HepG2 (cell line): ENCODE measurements at regions not wholly inside any gene's neighbourhood (a gene's known extent, or its start where the extent isn't known, plus 50 kb on each side); places are given as distances from the start of the nearest gene placed in this dataset.

Experiments used
- EZH2 ChIP-seq: conservative IDR thresholded peaks from 2 replicates; pipeline ENCODE4 v1.6.1; 2012; ENCODE audit warnings: mild to moderate bottlenecking, low read depth, low read length, moderate library complexity
- HOMEZ ChIP-seq: IDR thresholded peaks from 2 replicates; pipeline ENCODE4 v1.6.1; 2016; ENCODE audit warnings: low read depth
- HOXA3 ChIP-seq: sonication (generic); formaldehyde crosslinking; IDR thresholded peaks from 2 replicates; pipeline ENCODE4 v1.5.0; 2020; ENCODE audit warnings: missing genetic modification reagents
- MEIS2 ChIP-seq: sonication (generic); formaldehyde crosslinking; IDR thresholded peaks from 2 replicates; pipeline ENCODE4 v1.9.0; 2021; ENCODE audit warnings: mild to moderate bottlenecking, missing genetic modification reagents
- MTF2 ChIP-seq: sonication (generic); formaldehyde crosslinking; IDR thresholded peaks from 2 replicates; pipeline ENCODE4 v1.5.0; 2020; ENCODE audit warnings: missing genetic modification reagents, borderline replicate concordance
- NR2C2 ChIP-seq: sonication (generic); formaldehyde crosslinking; IDR thresholded peaks from 2 replicates; pipeline ENCODE4 v1.4.0; 2020; ENCODE audit warnings: missing genetic modification reagents, mild to moderate bottlenecking, moderate library complexity, borderline replicate concordance
- PHF5A ChIP-seq: IDR thresholded peaks from one replicate; pipeline ENCODE4 v1.6.1; 2018; ENCODE audit warnings: low read depth, missing genetic modification reagents; ENCODE audit not compliant: unreplicated experiment
- POLR2A ChIP-seq, 2 experiments: IDR thresholded peaks; 2 replicates each; pipeline ENCODE4 v1.6.1; 2011; ENCODE audit warnings: low read depth in 2 of 2, low read length in 2 of 2, mild to moderate bottlenecking in 1 of 2, moderate library complexity in 1 of 2; ENCODE audit not compliant: insufficient read depth in 1 of 2
- RAD51 ChIP-seq: fragments of 450-650 bp; IDR thresholded peaks from 2 replicates; pipeline ENCODE4 v1.6.1; 2016; ENCODE audit warnings: borderline replicate concordance
- SRF ChIP-seq: IDR thresholded peaks from 2 replicates; pipeline ENCODE4 v1.6.1; 2011; ENCODE audit warnings: mild to moderate bottlenecking, low read depth, low read length, moderate library complexity
- TCF12 ChIP-seq, 2 experiments: fragments of 450-650 bp in 1 of 2; sonication (generic) in 1 of 2; formaldehyde crosslinking in 1 of 2; IDR thresholded peaks; 2 replicates each; pipeline versions ENCODE4 v1.6.1 to v1.8.0; 2017 to 2022; ENCODE audit warnings: antibody characterized with exemption in 1 of 2, mild to moderate bottlenecking in 1 of 2, missing genetic modification reagents in 1 of 2, moderate library complexity in 1 of 2
- YEATS4 ChIP-seq: sonication (generic); formaldehyde crosslinking; IDR thresholded peaks from 2 replicates; pipeline ENCODE4 v1.4.0; 2020; ENCODE audit warnings: missing genetic modification reagents, borderline replicate concordance
- TF ChIP-seq, protein P1 (sequence below): sonication (generic); formaldehyde crosslinking; IDR thresholded peaks from 2 replicates; pipeline ENCODE4 v1.5.0; 2020; ENCODE audit warnings: mild to moderate bottlenecking, missing genetic modification reagents, moderate library complexity
- TF ChIP-seq, protein P2 (sequence below), 2 experiments: sonication (generic) in 1 of 2; formaldehyde crosslinking in 1 of 2; IDR thresholded peaks; 2 replicates each; pipeline versions ENCODE4 v1.5.1 to v1.6.1; 2011 to 2020; ENCODE audit warnings: borderline replicate concordance in 1 of 2, low read depth in 1 of 2, low read length in 1 of 2, mild to moderate bottlenecking in 1 of 2, missing genetic modification reagents in 1 of 2, moderate library complexity in 1 of 2

GRCh38 chr3:88863196-88863595, 244.2 kb upstream of the EPHA3 start:
- TF ChIP-seq EZH2 = no peak
- TF ChIP-seq TCF12 (IDR thresholded peaks at IDR 0.05) = no peak
- no peak for TF ChIP-seq TCF12 (CRISPR knock-in tag; IDR thresholded peaks at IDR 0.05)
- TF ChIP-seq, protein P1, sequence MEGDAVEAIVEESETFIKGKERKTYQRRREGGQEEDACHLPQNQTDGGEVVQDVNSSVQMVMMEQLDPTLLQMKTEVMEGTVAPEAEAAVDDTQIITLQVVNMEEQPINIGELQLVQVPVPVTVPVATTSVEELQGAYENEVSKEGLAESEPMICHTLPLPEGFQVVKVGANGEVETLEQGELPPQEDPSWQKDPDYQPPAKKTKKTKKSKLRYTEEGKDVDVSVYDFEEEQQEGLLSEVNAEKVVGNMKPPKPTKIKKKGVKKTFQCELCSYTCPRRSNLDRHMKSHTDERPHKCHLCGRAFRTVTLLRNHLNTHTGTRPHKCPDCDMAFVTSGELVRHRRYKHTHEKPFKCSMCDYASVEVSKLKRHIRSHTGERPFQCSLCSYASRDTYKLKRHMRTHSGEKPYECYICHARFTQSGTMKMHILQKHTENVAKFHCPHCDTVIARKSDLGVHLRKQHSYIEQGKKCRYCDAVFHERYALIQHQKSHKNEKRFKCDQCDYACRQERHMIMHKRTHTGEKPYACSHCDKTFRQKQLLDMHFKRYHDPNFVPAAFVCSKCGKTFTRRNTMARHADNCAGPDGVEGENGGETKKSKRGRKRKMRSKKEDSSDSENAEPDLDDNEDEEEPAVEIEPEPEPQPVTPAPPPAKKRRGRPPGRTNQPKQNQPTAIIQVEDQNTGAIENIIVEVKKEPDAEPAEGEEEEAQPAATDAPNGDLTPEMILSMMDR (CRISPR knock-in tag) = no peak
- no peak for TF ChIP-seq NR2C2 (CRISPR knock-in tag)
- TF ChIP-seq MEIS2 (CRISPR knock-in tag) = no peak
- TF ChIP-seq HOMEZ = no peak
- no peak for TF ChIP-seq SRF
- no peak for TF ChIP-seq YEATS4 (CRISPR knock-in tag)
- no peak for TF ChIP-seq MTF2 (CRISPR knock-in tag)
- no peak for TF ChIP-seq RAD51
- no peak for TF ChIP-seq POLR2A (IDR thresholded peaks at IDR 0.05; ENCODE audit: insufficient read depth in 1 of 2, low read depth in 2 of 2, low read length in 2 of 2)
- no peak for TF ChIP-seq PHF5A
- TF ChIP-seq, protein P2, sequence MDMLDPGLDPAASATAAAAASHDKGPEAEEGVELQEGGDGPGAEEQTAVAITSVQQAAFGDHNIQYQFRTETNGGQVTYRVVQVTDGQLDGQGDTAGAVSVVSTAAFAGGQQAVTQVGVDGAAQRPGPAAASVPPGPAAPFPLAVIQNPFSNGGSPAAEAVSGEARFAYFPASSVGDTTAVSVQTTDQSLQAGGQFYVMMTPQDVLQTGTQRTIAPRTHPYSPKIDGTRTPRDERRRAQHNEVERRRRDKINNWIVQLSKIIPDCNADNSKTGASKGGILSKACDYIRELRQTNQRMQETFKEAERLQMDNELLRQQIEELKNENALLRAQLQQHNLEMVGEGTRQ (IDR thresholded peaks at IDR 0.05; ENCODE audit: low read depth, low read length) = no peak
- TF ChIP-seq, protein P2 (CRISPR knock-in tag; IDR thresholded peaks at IDR 0.05; ENCODE audit: borderline replicate concordance) = no peak
- no peak for TF ChIP-seq HOXA3 (CRISPR knock-in tag)
